ENCODE measurements at regions not wholly inside any gene's neighbourhood (a gene's known extent, or its start where the extent isn't known, plus 50 kb on each side); places are given as distances from the start of the nearest gene placed in this dataset.

DNA sequence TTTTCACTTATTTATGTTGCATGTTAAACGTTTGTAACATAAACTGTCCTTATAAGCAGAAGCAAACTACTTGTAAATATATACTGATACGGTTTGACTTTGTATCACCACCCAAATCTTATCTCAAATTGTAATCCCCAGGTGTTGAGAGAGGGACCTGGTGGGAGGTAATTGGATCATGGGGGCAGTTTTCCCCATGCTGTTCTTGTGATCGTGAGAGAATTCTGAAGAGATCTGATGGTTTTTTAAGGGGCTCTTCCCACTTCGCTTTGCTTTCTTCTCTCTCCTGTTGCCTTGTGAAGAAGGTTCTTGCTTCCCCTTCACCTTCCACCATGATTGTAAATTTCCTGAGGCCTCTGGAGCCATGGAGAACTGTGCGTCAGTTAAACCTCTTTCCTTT, 87.1 kb upstream of the MAPK10 start:
- TF ChIP-seq POLR2A (IDR thresholded peaks at IDR 0.05; ENCODE audit: low read depth, low read length) (no peak), POLR2AphosphoS5 (IDR thresholded peaks at IDR 0.05; ENCODE audit: insufficient read depth, low read depth, low read length) (no peak), FOS (IDR thresholded peaks at IDR 0.05; ENCODE audit: borderline replicate concordance, insufficient read depth, low read length) (no peak), JUN (IDR thresholded peaks at IDR 0.05; ENCODE audit: borderline replicate concordance, insufficient read depth, insufficient read length, low read depth) (no peak), MYC (IDR thresholded peaks at IDR 0.05; ENCODE audit: low read depth, low read length) (no peak), GATA2 (IDR thresholded peaks at IDR 0.05; ENCODE audit: insufficient read depth, insufficient read length, low read depth, low read length) (no peak), EZH2 (IDR thresholded peaks at IDR 0.05; ENCODE audit: borderline replicate concordance, low read depth, low read length, severe bottlenecking) (no peak)
- TF ChIP-seq, protein P1, sequence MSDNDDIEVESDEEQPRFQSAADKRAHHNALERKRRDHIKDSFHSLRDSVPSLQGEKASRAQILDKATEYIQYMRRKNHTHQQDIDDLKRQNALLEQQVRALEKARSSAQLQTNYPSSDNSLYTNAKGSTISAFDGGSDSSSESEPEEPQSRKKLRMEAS (IDR thresholded peaks at IDR 0.05; ENCODE audit: insufficient read depth, insufficient read length), result no peak
- TF ChIP-seq, protein P2, sequence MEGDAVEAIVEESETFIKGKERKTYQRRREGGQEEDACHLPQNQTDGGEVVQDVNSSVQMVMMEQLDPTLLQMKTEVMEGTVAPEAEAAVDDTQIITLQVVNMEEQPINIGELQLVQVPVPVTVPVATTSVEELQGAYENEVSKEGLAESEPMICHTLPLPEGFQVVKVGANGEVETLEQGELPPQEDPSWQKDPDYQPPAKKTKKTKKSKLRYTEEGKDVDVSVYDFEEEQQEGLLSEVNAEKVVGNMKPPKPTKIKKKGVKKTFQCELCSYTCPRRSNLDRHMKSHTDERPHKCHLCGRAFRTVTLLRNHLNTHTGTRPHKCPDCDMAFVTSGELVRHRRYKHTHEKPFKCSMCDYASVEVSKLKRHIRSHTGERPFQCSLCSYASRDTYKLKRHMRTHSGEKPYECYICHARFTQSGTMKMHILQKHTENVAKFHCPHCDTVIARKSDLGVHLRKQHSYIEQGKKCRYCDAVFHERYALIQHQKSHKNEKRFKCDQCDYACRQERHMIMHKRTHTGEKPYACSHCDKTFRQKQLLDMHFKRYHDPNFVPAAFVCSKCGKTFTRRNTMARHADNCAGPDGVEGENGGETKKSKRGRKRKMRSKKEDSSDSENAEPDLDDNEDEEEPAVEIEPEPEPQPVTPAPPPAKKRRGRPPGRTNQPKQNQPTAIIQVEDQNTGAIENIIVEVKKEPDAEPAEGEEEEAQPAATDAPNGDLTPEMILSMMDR (IDR thresholded peaks at IDR 0.05; ENCODE audit: extremely low read depth in 1 of 2, insufficient read depth in 1 of 2, low read depth in 1 of 2, low read length in 2 of 2), result no peak
- intact Hi-C loops (cut with micrococcal nuclease), result no loop called here

More for the DNA sequence above, 87.1 kb upstream of the MAPK10 start:
- DNase-seq (ENCODE audit: low read depth, low spot score) (no peak), FAIRE-seq (no peak)
- no peaks in the 10 kb centered on the region for H3K9me3 ChIP-seq (replicated peaks; ENCODE audit: control insufficient read depth, insufficient read depth, low read length)
- dilution Hi-C loops (cut with MboI; ENCODE audit: extremely low pct_ligation_motif_present, low sequenced_read_pairs), result no loop called here
- no TSS peak for BruUV-seq (replicated peaks)
- no peaks in the 10 kb centered on the region for H3K4me1 ChIP-seq (ENCODE audit: control insufficient read depth, extremely low read depth, insufficient read depth, low read length)
- ChIA-PET CTCF (no interaction called here), POLR2A (no interaction called here)
- no peak overlapping the region for H3K4me2 ChIP-seq (ENCODE audit: insufficient read depth, low read length)
- no peak overlapping the region for H3K27ac ChIP-seq (ENCODE audit: insufficient read depth, low read depth, low read length)
- H3K27me3 ChIP-seq (ENCODE audit: control insufficient read depth in 2 of 2, insufficient read depth in 2 of 2, low read length in 2 of 2), result peaks cover 0 to 7% of the 10 kb centered on the region in 2 experiments
- no peak overlapping the region for H3K9ac ChIP-seq (replicated peaks; ENCODE audit: extremely low read depth, insufficient read depth, low read length)
- H3K9me1 ChIP-seq (replicated peaks; ENCODE audit: control insufficient read depth, extremely low read depth, insufficient read depth, low read length), result no peaks in the 10 kb centered on the region
- no peaks in the 10 kb centered on the region for H3K79me2 ChIP-seq (ENCODE audit: control insufficient read depth, insufficient read depth, low read length)
- no peak overlapping the region for H3K4me3 ChIP-seq (replicated peaks in 1 of 3; ENCODE audit: insufficient read depth in 1 of 3, low read depth in 1 of 3, low read length in 3 of 3)
- no peaks in the 10 kb centered on the region for H3K36me3 ChIP-seq (ENCODE audit: control insufficient read depth in 2 of 2, extremely low read depth in 1 of 2, insufficient read depth in 2 of 2, low read length in 2 of 2)
- no peaks in the 10 kb centered on the region for H4K20me1 ChIP-seq (replicated peaks; ENCODE audit: control insufficient read depth, extremely low read depth, insufficient read depth, low read length)
- no peak overlapping the region for H2AFZ ChIP-seq (ENCODE audit: low read depth, low read length)
